Endothelial cell of umbilical vein (primary cell): ENCODE measurements at regions not wholly inside any gene's neighbourhood (a gene's known extent, or its start where the extent isn't known, plus 50 kb on each side); places are given as distances from the start of the nearest gene placed in this dataset.

Source experiments
- BruUV-seq: library from RNA; stranded (reverse); fragments of 400-500 nt; replicated peaks from 2 replicates; lab custom pipeline; 2021; lab: Mats Ljungman, UMichigan
- CTCF ChIA-PET: fragments of 300-600, 350-600 bp; sonication (Branson Sonifier 250); formaldehyde crosslinking; loops from one replicate; lab custom pipeline; 2021; ENCODE audit warnings: antibody characterized with exemption, inconsistent platforms; lab: Charles Lee
- POLR2A ChIA-PET: fragments of 300-600, 350-600 bp; sonication (Branson Sonifier 250); formaldehyde crosslinking; loops from one replicate; lab custom pipeline; 2021; ENCODE audit warnings: antibody characterized with exemption, inconsistent platforms; lab: Charles Lee
- DNase-seq: peaks from one replicate; pipeline ENCODE4 v3.0.0-alpha.2; 2011; ENCODE audit warnings: low read depth, low spot score
- FAIRE-seq: peaks from 2 replicates; lab custom pipeline; 2011; peaks lifted over from hg19 to GRCh38; lab: Jason Lieb, UNC
- H2AFZ ChIP-seq: 2 replicates; pipeline ENCODE4 v1.6.0; 2012; ENCODE audit warnings: low read depth, low read length, control low read depth, inconsistent platforms
- H3K27ac ChIP-seq: 2 replicates; pipeline ENCODE4 v1.5.1; 2011; ENCODE audit warnings: low read depth, mild to moderate bottlenecking, control low read depth, low read length, moderate library complexity; ENCODE audit not compliant: insufficient read depth
- H3K27me3 ChIP-seq, 2 experiments: 2 replicates each; pipeline versions ENCODE4 v1.6.0 to v1.6.1; 2011; ENCODE audit warnings: low read length in 2 of 2, mixed read lengths in 1 of 2; ENCODE audit not compliant: control insufficient read depth in 2 of 2, insufficient read depth in 2 of 2
- H3K36me3 ChIP-seq, 2 experiments: 2 replicates in 1 of 2; 3 replicates in 1 of 2; pipeline ENCODE4 v1.5.1; 2011; ENCODE audit warnings: low read length in 2 of 2, mild to moderate bottlenecking in 1 of 2, moderate library complexity in 1 of 2; ENCODE audit not compliant: control insufficient read depth in 2 of 2, insufficient read depth in 2 of 2; ENCODE audit errors: extremely low read depth in 1 of 2
- H3K4me1 ChIP-seq: 3 replicates; pipeline ENCODE4 v1.5.1; 2011; ENCODE audit warnings: mild to moderate bottlenecking, low read length; ENCODE audit not compliant: control insufficient read depth, insufficient read depth; ENCODE audit errors: extremely low read depth
- H3K4me2 ChIP-seq: 2 replicates; pipeline ENCODE4 v1.6.1; 2011; ENCODE audit warnings: low read length, control low read depth, mixed read lengths; ENCODE audit not compliant: insufficient read depth
- H3K4me3 ChIP-seq, 3 experiments: fragments of 200-600 bp in 1 of 3; sonication (generic), shearing (Covaris generic) in 1 of 3; replicated peaks in 1 of 3; 2 replicates each; pipeline ENCODE4 v1.5.1; 2011 to 2016; ENCODE audit warnings: control low read depth in 3 of 3, low read length in 3 of 3, mild to moderate bottlenecking in 2 of 3, inconsistent platforms in 1 of 3, low read depth in 1 of 3, moderate library complexity in 1 of 3; ENCODE audit not compliant: insufficient read depth in 1 of 3
- H3K79me2 ChIP-seq: 2 replicates; pipeline ENCODE4 v1.6.0; 2012; ENCODE audit warnings: low read length, inconsistent platforms; ENCODE audit not compliant: control insufficient read depth, insufficient read depth
- H3K9ac ChIP-seq: replicated peaks from 2 replicates; pipeline ENCODE3; 2011; ENCODE audit warnings: low read length, control low read depth; ENCODE audit not compliant: insufficient read depth; ENCODE audit errors: extremely low read depth
- H3K9me1 ChIP-seq: replicated peaks from 3 replicates; pipeline ENCODE4 v1.6.0; 2011; ENCODE audit warnings: mild to moderate bottlenecking, low read length; ENCODE audit not compliant: control insufficient read depth, insufficient read depth; ENCODE audit errors: extremely low read depth
- H3K9me3 ChIP-seq: replicated peaks from 2 replicates; pipeline ENCODE4 v1.5.1; 2012; ENCODE audit warnings: low read length, inconsistent platforms; ENCODE audit not compliant: control insufficient read depth, insufficient read depth
- H4K20me1 ChIP-seq: replicated peaks from 2 replicates; pipeline ENCODE3; 2011; ENCODE audit warnings: mild to moderate bottlenecking, low read length; ENCODE audit not compliant: control insufficient read depth, insufficient read depth; ENCODE audit errors: extremely low read depth
- EZH2 ChIP-seq: IDR thresholded peaks from 2 replicates; pipeline ENCODE4 v1.6.1; 2012; ENCODE audit warnings: borderline replicate concordance, low read depth, mild to moderate bottlenecking, moderate library complexity, low read length, inconsistent platforms; ENCODE audit not compliant: severe bottlenecking
- FOS ChIP-seq: IDR thresholded peaks from 2 replicates; pipeline ENCODE4 v1.6.1; 2011; ENCODE audit warnings: mild to moderate bottlenecking, low read length, moderate library complexity, borderline replicate concordance; ENCODE audit not compliant: insufficient read depth
- GATA2 ChIP-seq: IDR thresholded peaks from 2 replicates; pipeline ENCODE4 v1.7.0; 2011; ENCODE audit warnings: low read depth, mild to moderate bottlenecking, moderate library complexity, mixed read lengths, low read length; ENCODE audit not compliant: insufficient read length, insufficient read depth
- JUN ChIP-seq: IDR thresholded peaks from 2 replicates; pipeline ENCODE4 v1.6.1; 2011; ENCODE audit warnings: borderline replicate concordance, low read depth; ENCODE audit not compliant: insufficient read length, insufficient read depth
- MYC ChIP-seq: IDR thresholded peaks from one replicate; pipeline ENCODE4 v1.6.1; 2011; ENCODE audit warnings: mild to moderate bottlenecking, low read depth, low read length
- POLR2A ChIP-seq: IDR thresholded peaks from 2 replicates; pipeline ENCODE4 v1.6.1; 2012; ENCODE audit warnings: low read depth, mild to moderate bottlenecking, control low read depth, low read length
- POLR2AphosphoS5 ChIP-seq: IDR thresholded peaks from 2 replicates; pipeline ENCODE4 v1.6.1; 2012; ENCODE audit warnings: low read depth, mild to moderate bottlenecking, control low read depth, low read length, moderate library complexity; ENCODE audit not compliant: insufficient read depth
- dilution Hi-C: fragments of 300-500 bp; cut with MboI; formaldehyde crosslinking; loops from one replicate; pipeline ENCODE4 v1.15.0; 2019; ENCODE audit warnings: low sequenced_read_pairs; ENCODE audit not compliant: extremely low pct_ligation_motif_present
- intact Hi-C: fragments of 100-400 bp; cut with micrococcal nuclease; formaldehyde crosslinking; loops from one replicate; pipeline ENCODE4 v1.10.0; 2022
- TF ChIP-seq, protein P1 (sequence below): IDR thresholded peaks from 2 replicates; pipeline ENCODE4 v1.6.1; 2011; ENCODE audit not compliant: insufficient read depth, insufficient read length
- TF ChIP-seq, protein P2 (sequence below), 2 donors: IDR thresholded peaks; 1 replicate in 1 of 2; 2 replicates in 1 of 2; pipeline ENCODE4 v1.5.1; 2011; ENCODE audit warnings: low read length in 2 of 2, mild to moderate bottlenecking in 2 of 2, moderate library complexity in 2 of 2, control low read depth in 1 of 2, inconsistent platforms in 1 of 2, low read depth in 1 of 2; ENCODE audit not compliant: insufficient read depth in 1 of 2; ENCODE audit errors: extremely low read depth in 1 of 2

DNA sequence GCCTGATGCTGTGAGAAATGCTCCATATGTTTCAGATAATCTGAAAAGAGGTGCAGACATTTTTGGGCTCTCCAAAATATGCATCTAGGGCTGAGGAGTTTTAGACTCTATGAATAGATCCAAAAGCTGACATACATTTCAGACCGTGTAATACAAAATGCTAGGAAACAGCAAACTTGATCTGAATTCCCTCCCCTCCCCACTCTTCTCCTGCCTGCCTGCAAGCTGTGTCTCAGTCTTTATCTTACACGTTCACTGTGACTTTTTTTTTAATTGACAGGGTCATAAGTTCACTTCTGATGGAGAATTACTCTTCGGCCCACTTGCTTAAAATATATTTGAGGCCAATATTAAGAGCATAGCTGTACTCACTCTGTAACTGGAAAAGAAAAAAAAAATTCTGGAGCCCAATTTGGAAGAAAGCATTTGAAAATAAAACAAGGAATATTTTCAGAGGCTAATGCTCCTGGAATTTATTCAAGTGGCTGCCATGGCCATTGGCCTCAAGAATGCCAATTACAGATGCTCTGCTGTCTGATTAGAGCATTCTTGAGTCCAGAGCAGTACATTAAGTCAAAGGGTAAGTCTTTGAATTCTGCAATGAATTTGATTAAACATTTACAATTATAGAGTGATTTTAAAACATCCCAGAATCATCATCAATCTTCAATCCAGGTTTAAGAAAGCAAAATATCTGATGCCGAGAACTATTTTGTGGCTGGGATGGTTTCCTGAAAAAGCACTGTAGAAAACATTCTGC, 146.2 kb upstream of the SEMA6D start:
- no peaks in the 10 kb centered on the region for H3K9me1 ChIP-seq
- ChIA-PET CTCF (interaction anchor here (1.0 kb wide), 1 partner anchor 25 kb away, joined by 3 read pairs; no protein-coding TSS in a partner anchor), POLR2A (no interaction called here)
- intact Hi-C loops (no loop called here), dilution Hi-C loops (no loop called here)
- TF ChIP-seq, protein P1, sequence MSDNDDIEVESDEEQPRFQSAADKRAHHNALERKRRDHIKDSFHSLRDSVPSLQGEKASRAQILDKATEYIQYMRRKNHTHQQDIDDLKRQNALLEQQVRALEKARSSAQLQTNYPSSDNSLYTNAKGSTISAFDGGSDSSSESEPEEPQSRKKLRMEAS: no peak
- no peak for TF ChIP-seq JUN
- TF ChIP-seq EZH2: no peak
- no peak for TF ChIP-seq MYC
- TF ChIP-seq POLR2A: no peak
- no peak for TF ChIP-seq GATA2
- no peak for TF ChIP-seq POLR2AphosphoS5
- TF ChIP-seq, protein P2, sequence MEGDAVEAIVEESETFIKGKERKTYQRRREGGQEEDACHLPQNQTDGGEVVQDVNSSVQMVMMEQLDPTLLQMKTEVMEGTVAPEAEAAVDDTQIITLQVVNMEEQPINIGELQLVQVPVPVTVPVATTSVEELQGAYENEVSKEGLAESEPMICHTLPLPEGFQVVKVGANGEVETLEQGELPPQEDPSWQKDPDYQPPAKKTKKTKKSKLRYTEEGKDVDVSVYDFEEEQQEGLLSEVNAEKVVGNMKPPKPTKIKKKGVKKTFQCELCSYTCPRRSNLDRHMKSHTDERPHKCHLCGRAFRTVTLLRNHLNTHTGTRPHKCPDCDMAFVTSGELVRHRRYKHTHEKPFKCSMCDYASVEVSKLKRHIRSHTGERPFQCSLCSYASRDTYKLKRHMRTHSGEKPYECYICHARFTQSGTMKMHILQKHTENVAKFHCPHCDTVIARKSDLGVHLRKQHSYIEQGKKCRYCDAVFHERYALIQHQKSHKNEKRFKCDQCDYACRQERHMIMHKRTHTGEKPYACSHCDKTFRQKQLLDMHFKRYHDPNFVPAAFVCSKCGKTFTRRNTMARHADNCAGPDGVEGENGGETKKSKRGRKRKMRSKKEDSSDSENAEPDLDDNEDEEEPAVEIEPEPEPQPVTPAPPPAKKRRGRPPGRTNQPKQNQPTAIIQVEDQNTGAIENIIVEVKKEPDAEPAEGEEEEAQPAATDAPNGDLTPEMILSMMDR (IDR thresholded peaks at IDR 0.05; ENCODE audit: extremely low read depth in 1 of 2, insufficient read depth in 1 of 2, low read depth in 1 of 2, low read length in 2 of 2): no peak
- no peak for TF ChIP-seq FOS
- H3K4me3 ChIP-seq: no peak overlapping the region
- no peaks in the 10 kb centered on the region for H4K20me1 ChIP-seq
- H3K9me3 ChIP-seq: no peaks in the 10 kb centered on the region
- no TSS peak for BruUV-seq
- H3K27me3 ChIP-seq: no peaks in the 10 kb centered on the region
- H3K36me3 ChIP-seq: no peaks in the 10 kb centered on the region
- H3K4me1 ChIP-seq: no peaks in the 10 kb centered on the region
- no peak overlapping the region for H3K27ac ChIP-seq
- no peak for FAIRE-seq
- H3K9ac ChIP-seq: no peak overlapping the region
- no peak overlapping the region for H3K4me2 ChIP-seq
- DNase-seq: no peak
- H3K79me2 ChIP-seq: no peaks in the 10 kb centered on the region
- no peak overlapping the region for H2AFZ ChIP-seq
